Liver (tissue), 8 donors: ENCODE measurements at regions not wholly inside any gene's neighbourhood (a gene's known extent, or its start where the extent isn't known, plus 50 kb on each side); places are given as distances from the start of the nearest gene placed in this dataset.

Experiments
- DNase-seq: peaks from one replicate; pipeline ENCODE4 v3.0.0-alpha.2; 2017; ENCODE audit warnings: low spot score
- H3K27ac ChIP-seq, 2 donors: one replicate each; pipeline ENCODE4 v1.7.0; 2013; ENCODE audit warnings: inconsistent platforms in 2 of 2, low read length in 2 of 2, control low read depth in 1 of 2, low read depth in 1 of 2, mild to moderate bottlenecking in 1 of 2
- H3K27me3 ChIP-seq, 4 donors: one replicate each; pipeline versions ENCODE4 v1.6.1 to v1.7.0; 2013; ENCODE audit warnings: low read length in 3 of 4, inconsistent platforms in 1 of 4, mild to moderate bottlenecking in 1 of 4, moderate library complexity in 1 of 4; ENCODE audit not compliant: control insufficient read depth in 4 of 4, insufficient read depth in 4 of 4
- H3K36me3 ChIP-seq, 4 donors: one replicate each; pipeline versions ENCODE4 v1.6.1 to v1.7.0; 2013; ENCODE audit warnings: low read length in 3 of 4, mild to moderate bottlenecking in 3 of 4, low read depth in 1 of 4, moderate library complexity in 1 of 4; ENCODE audit not compliant: control insufficient read depth in 4 of 4, insufficient read depth in 3 of 4
- H3K4me1 ChIP-seq, 4 donors: one replicate each; pipeline versions ENCODE4 v1.6.1 to v1.7.0; 2013; ENCODE audit warnings: low read length in 3 of 4, mild to moderate bottlenecking in 3 of 4, moderate library complexity in 1 of 4; ENCODE audit not compliant: control insufficient read depth in 4 of 4, insufficient read depth in 4 of 4
- H3K4me3 ChIP-seq, 3 donors: one replicate each; pipeline versions ENCODE4 v1.6.1 to v1.7.0; 2013; ENCODE audit warnings: low read length in 3 of 3, control low read depth in 1 of 3, low read depth in 1 of 3, mild to moderate bottlenecking in 1 of 3
- H3K9ac ChIP-seq, 2 donors: one replicate each; pipeline ENCODE4 v1.7.0; 2013; ENCODE audit warnings: low read length in 2 of 2, mild to moderate bottlenecking in 2 of 2, moderate library complexity in 2 of 2, control low read depth in 1 of 2, low read depth in 1 of 2
- H3K9me3 ChIP-seq, 4 donors: one replicate each; pipeline versions ENCODE4 v1.6.1 to v1.7.0; 2013; ENCODE audit warnings: low read length in 3 of 4; ENCODE audit not compliant: control insufficient read depth in 4 of 4
- ATF3 ChIP-seq: IDR thresholded peaks from 2 replicates; pipeline ENCODE4 v1.6.1; 2016; ENCODE audit warnings: antibody characterized with exemption
- CTCF ChIP-seq: fragments of 150-350 bp; IDR thresholded peaks from 2 replicates; pipeline ENCODE4 v1.5.1; 2017; ENCODE audit warnings: improper control_type of control experiment, low read depth, low read length; ENCODE audit not compliant: missing input control
- EGR1 ChIP-seq, 2 donors: IDR thresholded peaks; 2 replicates each; pipeline ENCODE4 v1.6.1; 2016 to 2018; ENCODE audit warnings: antibody characterized with exemption in 2 of 2, low read depth in 2 of 2
- FOXA1 ChIP-seq: IDR thresholded peaks from 2 replicates; pipeline ENCODE4 v1.6.1; 2016; ENCODE audit warnings: antibody characterized with exemption
- HNF4A ChIP-seq, 2 donors: conservative IDR thresholded peaks; 2 replicates each; pipeline ENCODE4 v1.6.1; 2016; ENCODE audit warnings: antibody characterized with exemption in 2 of 2, mild to moderate bottlenecking in 2 of 2
- HNF4G ChIP-seq: IDR thresholded peaks from 2 replicates; pipeline ENCODE4 v1.6.1; 2016; ENCODE audit warnings: antibody characterized with exemption
- JUND ChIP-seq, 2 donors: IDR thresholded peaks; 2 replicates each; pipeline ENCODE4 v1.6.1; 2016; ENCODE audit warnings: antibody characterized with exemption in 2 of 2
- MAX ChIP-seq: IDR thresholded peaks from 2 replicates; pipeline ENCODE4 v1.6.1; 2016; ENCODE audit warnings: antibody characterized with exemption
- NR2F2 ChIP-seq: IDR thresholded peaks from 2 replicates; pipeline ENCODE4 v1.6.1; 2016; ENCODE audit warnings: antibody characterized with exemption
- RAD21 ChIP-seq, 2 donors: IDR thresholded peaks; 2 replicates each; pipeline ENCODE4 v1.6.1; 2016; ENCODE audit warnings: antibody characterized with exemption in 2 of 2, mild to moderate bottlenecking in 2 of 2
- REST ChIP-seq: IDR thresholded peaks from 2 replicates; pipeline ENCODE4 v1.6.1; 2016; ENCODE audit warnings: antibody characterized with exemption, mild to moderate bottlenecking
- RXRA ChIP-seq, 2 donors: IDR thresholded peaks; 2 replicates each; pipeline ENCODE4 v1.6.1; 2017 to 2018; ENCODE audit warnings: antibody characterized with exemption in 2 of 2, mild to moderate bottlenecking in 1 of 2
- TAF1 ChIP-seq: conservative IDR thresholded peaks from 2 replicates; pipeline ENCODE4 v1.6.1; 2016; ENCODE audit warnings: antibody characterized with exemption, mild to moderate bottlenecking
- YY1 ChIP-seq: IDR thresholded peaks from 2 replicates; pipeline ENCODE4 v1.6.1; 2016; ENCODE audit warnings: antibody characterized with exemption, mild to moderate bottlenecking
- ZBTB33 ChIP-seq: IDR thresholded peaks from 2 replicates; pipeline ENCODE4 v1.6.1; 2016; ENCODE audit warnings: antibody characterized with exemption
- WGBS: extraction: QIAGEN DNeasy Blood & Tissue Kit; methylation state at CpG from one replicate; pipeline ENCODE4 v1.1.7; 2013; 5-methylcytosine and 5-hydroxymethylcytosine counted together
- donor health status: healthy.
- donor health status: healthy.
- donor health status: healthy.
- donor health status: healthy.
- donor health status: healthy.

- Histone ChIP-seq H3K27me3 (peaks cover 0 to 5% (median 3%) of the 10 kb centered on the region in 4 donors), H3K4me1 (no peaks in the 10 kb centered on the region), H3K9me3 (peaks cover 0 to 6% (median 3%) of the 10 kb centered on the region in 4 donors), H3K9ac (no peak overlapping the region), H3K4me3 (no peak overlapping the region), H3K36me3 (no peaks in the 10 kb centered on the region), H3K27ac (no peak overlapping the region)
- no peak for DNase-seq
- no peak for TF ChIP-seq CTCF
- no peak for TF ChIP-seq JUND (IDR thresholded peaks at IDR 0.05)
- no peak for TF ChIP-seq HNF4A (conservative IDR thresholded peaks at IDR 0.05)
- no peak for TF ChIP-seq ZBTB33
- no peak for TF ChIP-seq FOXA1
- TF ChIP-seq MAX: no peak
- TF ChIP-seq HNF4G: no peak
- no peak for TF ChIP-seq ATF3
- WGBS: 43% methylated on average over 6 of the region's 6 CpGs
Measured at GRCh38 chr16:22635801-22636200, 125.1 kb downstream of the NPIPB5 start.

GRCh38 chr16:22638393-22639206 lies 127.9 kb downstream of the NPIPB5 start:
- Histone ChIP-seq H3K36me3 (no peaks in the 10 kb centered on the region), H3K27ac (no peak overlapping the region), H3K9ac (no peak overlapping the region), H3K4me1 (no peaks in the 10 kb centered on the region), H3K4me3 (no peak overlapping the region), H3K9me3 (peaks cover 0 to 6% (median 3%) of the 10 kb centered on the region in 4 donors), H3K27me3 (peaks cover under 1 to 5% (median 4%) of the 10 kb centered on the region in 4 donors)
- TF ChIP-seq CTCF: no peak
- no peak for TF ChIP-seq YY1
- TF ChIP-seq EGR1 (IDR thresholded peaks at IDR 0.05; ENCODE audit: low read depth in 2 of 2): no peak
- TF ChIP-seq REST: no peak
- TF ChIP-seq TAF1: no peak
- TF ChIP-seq HNF4G: no peak
- TF ChIP-seq JUND (IDR thresholded peaks at IDR 0.05): no peak
- no peak for TF ChIP-seq FOXA1
- no peak for TF ChIP-seq RAD21 (IDR thresholded peaks at IDR 0.05)
- TF ChIP-seq RXRA (IDR thresholded peaks at IDR 0.05): no peak
- TF ChIP-seq ZBTB33: no peak
- TF ChIP-seq NR2F2: no peak
- TF ChIP-seq HNF4A (conservative IDR thresholded peaks at IDR 0.05): no peak
- no peak for DNase-seq
- WGBS: 70% methylated on average over 8 of the region's 8 CpGs
